GOT3 (cell line): ENCODE measurements at regions not wholly inside any gene's neighbourhood (a gene's known extent, or its start where the extent isn't known, plus 50 kb on each side); places are given as distances from the start of the nearest gene placed in this dataset.
"Not testable (repeated sequence)": the region's sequence is repeated elsewhere in the genome, so short reads cannot be mapped to it uniquely, and the experiment has no call there.

Experiments
- DNase-seq: peaks from one replicate; lab custom pipeline; 2025; ENCODE audit warnings: mixed read lengths; lab: John Stamatoyannopoulos, UW

GRCh38 chr3:177626045-177626444 lies 428.8 kb upstream of the TBL1XR1 start:
- no peak for DNase-seq

- not testable (repeated sequence) for DNase-seq
These were observed 430.9 kb upstream of the TBL1XR1 start for GRCh38 chr3:177628095-177628719.

- no peak for DNase-seq
These were observed 432.0 kb upstream of the TBL1XR1 start for GRCh38 chr3:177629276-177629675.

GRCh38 chr3:177633671-177634207 lies 436.5 kb upstream of the TBL1XR1 start:
- DNase-seq, result no peak

- not testable (repeated sequence) for DNase-seq
These were observed 438.4 kb upstream of the TBL1XR1 start for GRCh38 chr3:177635601-177636106.

GRCh38 chr3:177640319-177640965 lies 443.2 kb upstream of the TBL1XR1 start:
- DNase-seq, result no peak

GRCh38 chr3:177641206-177641605 lies 443.9 kb upstream of the TBL1XR1 start:
- no peak for DNase-seq

- DNase-seq, result no peak
These were observed 444.9 kb upstream of the TBL1XR1 start for GRCh38 chr3:177642042-177642803.

- DNase-seq, result no peak
These were observed 445.5 kb upstream of the TBL1XR1 start for GRCh38 chr3:177642804-177643125.

GRCh38 chr3:177646749-177647148 lies 449.5 kb upstream of the TBL1XR1 start:
- no peak for DNase-seq

- no peak for DNase-seq
These were observed 450.1 kb upstream of the TBL1XR1 start for GRCh38 chr3:177647341-177647740.

GRCh38 chr3:177647876-177648275 lies 450.6 kb upstream of the TBL1XR1 start:
- no peak for DNase-seq

GRCh38 chr3:177652556-177653291 lies 455.4 kb upstream of the TBL1XR1 start:
- DNase-seq, result no peak

- DNase-seq, result no peak
These were observed 460.0 kb upstream of the TBL1XR1 start for GRCh38 chr3:177657243-177657642.

GRCh38 chr3:177658354-177658753 lies 461.1 kb upstream of the TBL1XR1 start:
- DNase-seq, result no peak

- DNase-seq, result not testable (repeated sequence)
These were observed 467.3 kb upstream of the TBL1XR1 start for GRCh38 chr3:177664380-177665103.

GRCh38 chr3:177665122-177665808 lies 468.0 kb upstream of the TBL1XR1 start:
- no peak for DNase-seq

- no peak for DNase-seq
These were observed 475.1 kb upstream of the TBL1XR1 start for GRCh38 chr3:177672252-177672911.

- DNase-seq, result no peak
These were observed 476.0 kb upstream of the TBL1XR1 start for GRCh38 chr3:177673112-177673914.
